Iris pigment epithelial cell (primary cell): ENCODE measurements at regions not wholly inside any gene's neighbourhood (a gene's known extent, or its start where the extent isn't known, plus 50 kb on each side); places are given as distances from the start of the nearest gene placed in this dataset.
"Not testable (repeated sequence)": the region's sequence is repeated elsewhere in the genome, so short reads cannot be mapped to it uniquely, and the experiment has no call there.

Source experiments
- DNase-seq: peaks from one replicate; pipeline ENCODE4 v3.0.0-alpha.2; 2011; ENCODE audit warnings: low read depth

DNA sequence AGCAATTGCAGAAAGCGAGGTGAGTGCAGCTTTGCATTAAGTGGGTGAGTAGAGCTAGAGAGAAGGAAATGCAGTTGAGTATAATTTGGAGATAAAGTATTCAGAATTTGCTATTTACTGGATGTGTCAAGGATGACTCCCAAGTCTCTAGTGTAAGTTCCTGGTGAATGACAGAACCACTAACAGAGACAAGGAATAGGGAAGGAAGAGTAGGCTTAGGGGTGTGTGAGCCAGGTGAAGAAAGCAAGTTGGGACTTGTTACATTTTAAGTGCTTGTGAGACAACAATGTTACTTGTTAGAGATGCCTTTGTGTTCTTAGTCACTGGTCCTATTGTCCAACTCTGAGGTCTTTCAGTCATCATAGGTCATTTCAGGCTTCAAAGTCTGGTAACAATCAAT is 70.8 kb downstream of the TBC1D26 start:
- DNase-seq = not testable (repeated sequence)

DNA sequence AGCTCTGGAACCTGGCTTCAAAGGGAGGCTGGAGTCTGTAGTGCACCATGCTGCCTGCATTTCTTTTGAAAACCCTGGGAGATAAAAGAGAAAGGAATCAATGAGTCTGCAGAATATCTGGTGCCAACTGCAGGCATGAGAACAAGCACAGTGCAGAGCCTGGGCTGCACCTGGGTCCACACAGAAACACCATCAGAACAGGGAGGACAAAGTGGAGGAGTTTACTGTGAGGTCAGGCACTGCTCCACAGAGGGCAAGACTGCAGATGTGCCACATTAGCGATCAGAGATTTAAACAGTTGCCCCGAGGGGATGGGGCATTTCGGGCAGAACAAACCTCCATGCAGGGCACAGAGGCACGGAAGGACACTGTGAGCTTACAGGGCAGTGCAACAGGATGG is 74.7 kb downstream of the TBC1D26 start:
- DNase-seq = not testable (repeated sequence)

DNA sequence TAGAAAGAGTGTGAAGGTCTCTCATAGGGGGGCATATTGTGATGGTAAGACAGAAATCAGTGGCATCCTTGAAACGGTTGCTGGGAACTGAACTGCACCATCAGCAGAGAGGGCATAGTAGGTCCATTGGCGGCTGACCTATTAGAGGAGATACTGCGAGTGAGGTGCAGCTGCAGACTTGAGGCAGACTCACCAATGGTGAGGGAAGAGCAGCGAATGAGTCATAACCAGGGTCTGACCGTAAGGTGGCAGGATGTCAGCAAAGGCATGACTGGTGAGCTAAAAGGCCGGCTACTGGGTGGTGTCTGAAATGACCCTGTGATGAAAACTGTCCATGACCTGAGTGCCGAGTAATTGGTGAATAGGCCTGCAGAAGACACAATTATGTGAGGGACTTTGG is 81.3 kb downstream of the TBC1D26 start:
- not testable (repeated sequence) for DNase-seq

DNA sequence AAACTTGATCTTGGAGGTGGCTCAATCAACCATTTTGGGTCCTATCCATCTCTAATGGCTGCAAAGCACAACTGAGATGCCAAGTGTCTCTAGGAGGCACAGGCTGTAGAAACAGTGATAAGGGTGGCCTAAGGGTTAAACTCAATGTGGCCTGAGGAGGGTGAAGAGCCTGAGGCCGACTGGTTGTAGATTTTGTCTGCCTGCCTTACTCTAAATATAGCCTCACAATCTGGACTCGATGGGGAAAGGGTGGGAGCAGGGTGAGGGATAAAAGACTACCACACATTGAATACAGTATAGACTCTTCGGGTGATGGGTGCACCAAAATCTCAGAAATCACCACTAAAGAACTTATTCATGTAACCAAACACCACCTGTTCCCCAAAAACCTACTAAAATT is 81.9 kb downstream of the TBC1D26 start:
- not testable (repeated sequence) for DNase-seq

GRCh38 chr17:15817861-15818260 is 85.8 kb downstream of the TBC1D26 start:
- DNase-seq = not testable (repeated sequence)

DNA sequence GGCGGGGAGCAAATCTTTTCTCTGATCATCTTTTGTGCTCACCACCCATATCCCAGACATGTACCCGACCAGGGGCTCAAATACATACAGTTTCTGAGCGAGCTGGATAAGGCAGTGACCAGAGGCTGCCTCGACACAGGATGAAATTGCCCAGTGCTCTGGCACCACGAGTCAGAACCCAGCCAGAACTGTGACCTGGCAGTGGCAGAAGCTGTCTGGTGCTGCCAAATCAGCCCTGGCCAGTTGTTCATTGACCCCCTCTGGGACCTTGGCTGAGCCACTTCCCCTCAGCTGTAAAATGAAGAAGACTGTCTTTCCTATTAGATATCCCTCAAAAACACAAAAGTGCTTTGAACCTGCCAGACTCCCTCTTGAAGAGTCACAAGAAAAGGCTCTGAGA is 90.2 kb downstream of the TBC1D26 start:
- DNase-seq = not testable (repeated sequence)

DNA sequence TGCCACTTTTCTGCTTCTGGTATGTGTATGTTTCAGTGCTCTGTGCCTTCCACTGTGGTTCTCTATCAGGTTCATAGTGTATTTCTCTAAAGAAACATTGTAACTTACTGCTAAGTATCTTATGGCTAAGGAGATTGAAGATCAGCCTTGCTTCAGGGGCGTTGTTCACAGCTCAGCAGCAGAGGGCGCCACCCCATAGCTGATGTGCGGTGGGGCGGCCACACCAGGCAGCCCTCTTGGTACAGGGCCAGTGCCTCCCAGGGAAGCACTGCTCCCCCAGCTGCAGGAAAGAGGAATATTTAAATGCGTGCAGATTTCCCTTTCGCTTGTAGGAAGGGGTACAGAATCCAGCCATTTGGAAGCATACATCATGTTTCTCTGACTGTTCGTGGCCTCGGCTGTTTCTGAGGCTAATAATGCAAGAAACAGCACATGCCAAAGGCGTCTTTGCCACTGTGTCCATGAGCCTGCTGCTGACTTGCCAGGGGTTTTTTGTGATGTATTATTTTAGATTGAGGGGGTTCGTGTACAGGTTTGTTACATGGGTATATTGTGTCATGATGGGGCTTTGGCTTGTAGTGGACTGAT is 96.7 kb downstream of the TBC1D26 start:
- DNase-seq = peak; percentile 62

DNA sequence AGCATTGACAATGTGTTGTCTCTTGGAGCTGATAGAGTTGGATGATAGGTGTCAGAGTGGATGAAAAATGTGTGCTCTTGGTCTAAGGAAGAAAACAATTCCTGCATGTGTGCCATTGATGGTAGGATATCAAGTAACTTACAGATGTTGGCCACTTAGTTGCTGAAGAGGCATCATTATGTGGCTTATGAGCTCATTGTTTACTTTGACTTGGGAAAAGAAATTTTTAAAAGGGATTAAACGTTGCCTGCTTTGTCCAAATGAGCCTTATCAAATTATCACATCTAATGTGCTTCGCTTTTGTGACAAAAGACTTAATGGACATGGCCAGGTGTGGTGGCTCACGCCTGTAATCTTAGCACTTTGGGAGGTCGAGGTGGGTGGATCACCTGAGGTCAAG is 98.1 kb downstream of the TBC1D26 start:
- DNase-seq = peak; percentile 4

DNA sequence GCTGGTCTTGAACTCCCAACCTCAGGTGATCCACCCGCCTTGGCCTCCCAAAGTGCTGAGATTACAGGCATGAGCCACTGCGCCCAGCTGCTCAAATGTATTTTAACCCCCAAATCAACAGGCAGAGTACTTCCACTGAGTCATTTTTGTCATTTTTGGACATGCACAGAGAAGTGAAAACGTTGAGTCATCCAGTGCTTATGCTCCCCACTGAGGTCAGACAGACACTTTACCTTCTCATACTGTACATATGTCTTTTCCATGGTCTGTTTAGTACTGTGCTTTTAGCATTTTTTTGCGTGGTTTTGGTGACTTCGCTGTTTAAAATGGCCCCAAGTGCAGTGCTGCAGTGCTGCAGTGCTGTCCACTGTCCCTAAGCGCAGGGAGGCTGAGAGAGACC is 99.1 kb downstream of the TBC1D26 start:
- DNase-seq = peak; percentile 79

DNA sequence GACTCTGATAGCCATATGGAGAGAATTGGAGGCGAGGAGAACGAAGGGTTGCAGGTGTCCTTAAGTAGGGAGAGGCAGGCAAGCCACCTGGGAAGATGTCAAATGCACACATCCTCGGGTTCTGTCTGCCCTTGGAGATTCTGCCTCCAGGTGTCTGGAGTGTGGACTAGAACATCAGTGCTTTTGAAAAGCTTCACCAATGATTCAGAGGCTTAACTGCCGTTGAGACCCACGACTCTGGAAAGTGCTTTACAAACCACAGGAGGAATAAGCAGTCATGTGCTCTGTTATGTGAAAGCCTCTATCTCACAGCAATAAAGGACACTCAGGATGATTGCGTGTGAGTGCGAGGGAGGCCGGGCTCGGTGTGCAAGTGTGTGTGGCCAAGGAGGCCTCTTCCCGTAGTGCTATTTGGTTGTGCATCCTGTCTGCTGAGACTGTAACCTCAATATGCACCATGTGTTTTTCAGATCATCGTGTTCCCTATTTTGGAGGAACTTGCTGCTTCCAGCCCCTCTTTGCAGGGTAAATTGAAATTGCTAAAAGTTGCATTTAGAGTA is 100.9 kb downstream of the TBC1D26 start:
- peak; percentile 18 for DNase-seq

- DNase-seq = not testable (repeated sequence)
Measured at GRCh38 chr17:15833890-15834289, 101.8 kb downstream of the TBC1D26 start.

DNA sequence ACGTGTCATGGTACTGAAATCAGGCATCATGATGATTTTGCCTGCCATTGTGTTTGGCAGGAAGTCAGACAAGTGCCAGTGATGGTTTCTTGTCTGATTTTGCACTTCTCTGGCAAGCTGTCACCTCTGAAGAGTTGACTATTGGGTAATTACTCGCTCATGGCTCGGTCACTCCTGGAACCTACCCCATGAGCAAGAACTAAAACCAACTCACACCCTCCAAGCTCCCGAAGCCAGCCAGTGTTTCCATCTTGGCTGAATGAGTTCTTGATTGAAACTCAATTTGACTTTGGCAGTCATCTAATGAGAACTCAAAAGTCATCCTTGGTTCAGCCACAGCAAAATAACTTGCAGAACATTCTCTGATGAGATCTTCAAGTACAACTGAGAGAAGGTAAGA is 103.4 kb downstream of the TBC1D26 start:
- not testable (repeated sequence) for DNase-seq

DNA sequence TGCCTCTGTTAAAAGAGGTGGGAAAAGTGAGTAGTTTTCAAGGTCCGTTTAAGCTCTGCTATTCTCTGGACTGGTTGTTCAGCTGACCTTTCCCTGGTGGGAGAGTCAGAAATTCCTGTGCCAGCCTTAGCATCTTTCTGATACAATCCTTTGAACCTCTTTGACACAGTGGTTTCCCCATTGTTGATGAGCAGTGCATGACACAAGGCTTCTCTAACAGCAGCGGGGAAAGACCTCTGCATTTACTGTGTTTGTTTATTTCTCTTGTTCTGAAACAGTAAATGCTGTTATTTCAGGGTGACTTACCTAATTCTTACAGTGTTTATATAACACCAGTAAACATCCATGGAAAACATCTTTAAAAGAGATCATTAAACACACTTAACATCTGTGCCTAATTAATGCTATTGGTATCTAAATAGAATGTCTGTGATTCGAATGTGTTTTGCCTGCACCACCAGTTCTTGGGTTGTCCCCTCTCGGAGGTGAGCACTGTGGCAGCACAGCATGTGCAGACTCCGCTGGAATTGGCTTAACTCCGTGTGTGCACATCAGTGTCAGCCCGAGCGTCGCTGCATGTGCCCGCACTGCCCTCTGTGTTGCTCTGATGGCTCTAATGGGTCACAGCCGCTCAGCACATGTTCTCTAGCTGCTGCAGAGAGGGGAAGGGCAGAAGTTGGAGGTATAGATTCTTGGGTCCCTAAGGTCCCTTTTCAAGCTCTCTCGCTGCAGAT is 104.3 kb downstream of the TBC1D26 start:
- not testable (repeated sequence) for DNase-seq

DNA sequence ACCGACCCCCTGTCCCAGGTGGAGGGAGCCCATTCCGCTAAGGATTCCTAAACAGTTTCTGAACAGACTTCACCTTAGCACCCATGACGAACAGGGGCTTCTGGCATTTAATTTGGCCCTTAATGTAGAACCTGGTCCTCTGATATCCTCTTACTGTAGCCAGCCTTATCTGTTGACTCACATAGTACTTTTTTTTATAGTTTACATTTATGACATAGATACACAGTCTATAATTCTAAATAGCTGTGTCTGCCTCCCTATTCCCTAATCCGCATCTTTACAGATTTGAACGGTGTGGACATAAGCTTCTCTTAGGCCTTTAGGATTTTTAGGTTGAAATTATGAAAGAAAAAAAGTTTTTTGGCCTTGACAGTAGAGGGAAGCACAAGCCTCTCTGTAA is 104.9 kb downstream of the TBC1D26 start:
- DNase-seq = not testable (repeated sequence)

DNA sequence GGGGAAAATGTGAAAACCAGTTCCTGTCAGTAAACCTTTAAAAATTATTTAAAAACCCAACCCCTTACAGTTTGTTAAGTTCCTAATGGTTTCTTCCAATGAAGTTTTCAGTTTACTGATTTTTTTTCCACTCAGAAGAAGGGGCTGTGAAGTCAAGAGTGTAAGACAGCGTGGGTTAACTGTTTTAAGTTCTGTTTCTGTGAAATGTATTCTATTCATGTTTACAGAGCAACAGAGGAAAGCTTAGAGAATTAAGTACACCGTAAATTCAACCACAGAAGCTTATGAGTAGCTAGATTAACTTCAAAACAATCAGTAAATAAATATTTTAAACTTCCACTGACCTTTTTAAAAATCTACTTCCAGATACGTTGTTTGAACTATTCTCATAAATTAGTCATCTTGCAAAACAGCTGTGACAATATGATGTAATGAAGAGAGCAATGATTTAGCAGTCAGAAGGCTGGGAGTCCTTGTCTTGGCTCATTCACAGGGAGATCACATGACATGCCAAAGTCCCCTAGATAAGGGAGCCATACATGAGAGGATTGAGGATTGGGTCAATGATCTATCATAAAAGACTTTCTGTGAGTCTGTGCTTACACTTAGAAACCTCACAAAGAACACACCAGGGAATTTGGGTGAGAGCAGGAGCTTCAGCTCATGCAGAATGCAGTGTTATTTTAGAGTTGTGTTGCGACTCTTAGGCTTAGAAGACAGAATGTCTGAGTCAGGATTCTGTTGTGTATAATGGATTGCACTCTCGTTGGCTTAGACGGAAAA is 97.3 kb upstream of the ADORA2B start:
- peak; percentile 60 for DNase-seq

DNA sequence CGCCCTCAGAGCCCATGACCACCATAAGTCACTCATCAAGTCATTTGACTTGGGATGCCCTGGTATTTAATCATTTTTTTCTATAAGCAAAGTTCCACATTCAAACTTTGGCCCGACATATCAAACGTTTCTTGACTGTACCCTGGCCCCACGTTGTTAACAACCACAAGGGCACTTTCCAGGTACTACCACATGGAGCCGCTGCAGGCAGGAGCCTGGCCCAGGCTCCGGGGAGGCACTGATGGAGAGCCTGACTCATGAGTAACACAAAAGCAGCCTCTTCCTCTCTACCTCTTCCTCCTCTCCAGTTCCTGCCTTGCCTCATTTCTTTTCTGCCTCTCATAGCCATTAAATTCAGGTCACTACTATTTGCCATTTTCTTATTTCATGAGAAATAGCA is 95.9 kb upstream of the ADORA2B start:
- peak; percentile 84 for DNase-seq

GRCh38 chr17:15850071-15850470 is 94.9 kb upstream of the ADORA2B start:
- peak; percentile 26 for DNase-seq

- peak; percentile 82 for DNase-seq
Measured at GRCh38 chr17:15850687-15851086, 94.2 kb upstream of the ADORA2B start.

- not testable (repeated sequence) for DNase-seq
Measured at GRCh38 chr17:15852863-15853262, 92.1 kb upstream of the ADORA2B start.

GRCh38 chr17:15856191-15856590 is 88.7 kb upstream of the ADORA2B start:
- not testable (repeated sequence) for DNase-seq

GRCh38 chr17:15856745-15857144 is 88.2 kb upstream of the ADORA2B start:
- not testable (repeated sequence) for DNase-seq

DNA sequence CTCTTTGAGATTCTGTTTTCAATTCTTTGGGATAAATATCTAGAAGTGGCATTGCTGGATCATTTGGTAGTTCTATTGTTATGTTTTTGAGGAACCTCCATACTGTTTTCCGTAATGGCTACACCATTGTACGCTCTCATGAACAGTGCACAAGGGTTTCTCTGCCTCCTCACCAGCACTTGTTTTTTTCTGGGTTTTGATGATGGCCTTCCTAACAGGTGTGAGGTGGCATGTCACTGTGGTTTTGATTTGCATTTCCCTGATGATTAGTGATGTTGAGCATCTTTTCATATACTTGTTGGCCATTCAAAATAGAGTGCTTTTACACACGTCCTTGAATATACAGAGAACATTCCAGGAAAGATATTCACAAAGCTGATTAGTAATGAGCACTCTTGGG is 86.8 kb upstream of the ADORA2B start:
- not testable (repeated sequence) for DNase-seq

GRCh38 chr17:15860774-15861173 is 84.2 kb upstream of the ADORA2B start:
- not testable (repeated sequence) for DNase-seq
